ENCODE measurements at regions not wholly inside any gene's neighbourhood (a gene's known extent, or its start where the extent isn't known, plus 50 kb on each side); places are given as distances from the start of the nearest gene placed in this dataset.
"Not testable (repeated sequence)": the region's sequence is repeated elsewhere in the genome, so short reads cannot be mapped to it uniquely, and the experiment has no call there.

DNA sequence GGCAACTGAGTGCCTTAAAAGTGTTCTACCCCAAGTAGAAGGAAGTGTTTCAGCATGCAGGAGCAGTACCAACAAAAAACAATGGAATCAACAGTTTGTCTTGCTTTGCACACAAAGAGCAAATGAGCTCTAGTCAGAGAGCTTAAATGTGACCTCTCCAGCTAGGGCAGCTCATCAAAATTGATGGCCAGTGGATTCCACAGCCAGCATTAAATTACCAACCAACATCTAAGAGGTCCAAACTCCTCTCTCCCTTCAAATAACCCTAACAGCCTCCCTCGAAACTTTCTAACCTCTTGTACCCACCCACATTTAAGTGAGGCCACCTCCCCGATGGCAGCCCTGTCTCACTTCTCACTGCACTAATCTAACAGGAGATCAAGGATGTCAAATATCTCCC, 219.9 kb downstream of the CHIC2 start:
- H3K27ac Mint-ChIP-seq = no peak overlapping the region
- no peaks in the 10 kb centered on the region for H3K9me3 Mint-ChIP-seq
- H3K27me3 Mint-ChIP-seq = peaks cover 0 to 10% of the 10 kb centered on the region in 2 donors
- no peaks in the 10 kb centered on the region for H3K4me1 Mint-ChIP-seq (ENCODE audit: low read depth in 2 of 2)
- no peak overlapping the region for H3K4me3 Mint-ChIP-seq
- ATAC-seq (replicated peaks) (no peak), DNase-seq (no peak)
- H3K36me3 Mint-ChIP-seq (ENCODE audit: insufficient read depth) = no peaks in the 10 kb centered on the region

DNA sequence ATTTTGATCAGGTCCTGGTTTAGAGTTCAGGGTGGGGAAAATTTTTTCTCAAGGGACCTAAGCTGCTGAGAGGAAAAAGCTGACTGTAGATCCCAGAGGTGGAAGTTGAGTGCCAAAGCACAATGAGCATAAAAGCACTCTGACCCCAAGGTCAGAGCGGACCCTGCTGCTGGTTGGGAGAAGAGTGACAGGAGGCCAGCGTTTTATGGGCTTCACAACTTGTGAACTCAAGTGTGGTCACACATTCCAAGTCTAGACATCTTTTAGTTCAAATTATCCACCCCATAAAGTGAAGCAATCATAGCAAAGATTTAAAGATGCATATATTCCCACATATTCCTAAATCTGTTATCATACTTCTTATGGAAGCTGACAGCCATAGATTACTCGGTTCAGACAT, 220.3 kb downstream of the CHIC2 start:
- H3K9me3 Mint-ChIP-seq = no peaks in the 10 kb centered on the region

DNA sequence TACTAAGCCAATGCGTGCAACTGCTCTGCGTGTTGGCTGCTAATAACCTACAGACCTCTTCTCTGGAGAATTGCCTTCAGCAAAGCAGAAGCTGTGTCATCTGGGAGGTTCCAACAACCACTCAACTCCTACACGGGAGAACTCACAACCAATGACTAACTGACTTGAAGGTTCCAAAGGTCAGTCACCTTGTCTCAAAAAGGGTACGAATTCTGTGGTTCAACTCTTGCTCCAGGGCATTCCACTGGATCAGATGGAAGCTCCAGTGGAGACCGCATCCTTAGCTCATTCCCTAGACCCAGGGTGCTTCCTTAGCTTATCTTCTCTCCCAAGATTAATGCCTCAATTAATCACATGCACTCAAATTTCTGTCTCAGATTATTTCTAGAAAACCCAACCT, 222.7 kb downstream of the CHIC2 start:
- no peak overlapping the region for H3K4me3 Mint-ChIP-seq
- no peak overlapping the region for H3K27ac Mint-ChIP-seq
- H3K9me3 Mint-ChIP-seq = peaks cover 0 to 2% of the 10 kb centered on the region in 2 donors
- H3K36me3 Mint-ChIP-seq (ENCODE audit: insufficient read depth) = no peaks in the 10 kb centered on the region
- peaks cover 0 to 10% of the 10 kb centered on the region in 2 donors for H3K27me3 Mint-ChIP-seq
- no peaks in the 10 kb centered on the region for H3K4me1 Mint-ChIP-seq (ENCODE audit: low read depth in 2 of 2)
- no peak for DNase-seq
- ATAC-seq (replicated peaks) = no peak

More for the DNA sequence above, 220.3 kb downstream of the CHIC2 start:
- Mint-ChIP-seq H3K36me3 (ENCODE audit: insufficient read depth) (no peaks in the 10 kb centered on the region), H3K4me1 (ENCODE audit: low read depth in 2 of 2) (no peaks in the 10 kb centered on the region), H3K27ac (no peak overlapping the region), H3K27me3 (peaks cover 0 to 10% of the 10 kb centered on the region in 2 donors), H3K4me3 (no peak overlapping the region)
- no peak for DNase-seq
- no peak for ATAC-seq (replicated peaks)

DNA sequence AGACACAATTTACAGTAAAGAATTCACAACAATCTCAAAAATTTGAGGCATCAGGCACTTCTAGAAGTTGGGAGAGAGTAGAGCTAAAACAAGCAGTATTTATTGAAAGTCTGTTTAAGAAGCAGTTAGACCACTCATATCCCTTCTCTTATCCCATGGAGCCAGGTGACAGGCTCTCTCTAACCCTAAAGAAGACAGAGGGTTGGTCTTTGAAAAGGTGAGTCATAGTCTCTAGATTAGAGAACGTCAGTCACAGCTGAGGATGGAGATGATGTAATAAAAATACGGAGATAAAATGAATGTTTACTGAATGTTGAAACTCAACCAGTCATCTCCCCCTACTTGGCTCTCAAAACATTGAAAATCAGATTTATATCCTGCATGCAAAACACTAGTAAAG, 223.8 kb downstream of the CHIC2 start:
- Mint-ChIP-seq H3K9me3 (peaks cover 2 to 9% of the 10 kb centered on the region in 2 donors), H3K36me3 (ENCODE audit: insufficient read depth) (no peaks in the 10 kb centered on the region), H3K4me3 (no peak overlapping the region), H3K27ac (no peak overlapping the region), H3K4me1 (ENCODE audit: low read depth in 2 of 2) (no peaks in the 10 kb centered on the region), H3K27me3 (peaks cover 7 to 19% of the 10 kb centered on the region in 2 donors)
- no peak for ATAC-seq (replicated peaks)
- DNase-seq = no peak

- H3K27ac Mint-ChIP-seq = not testable (repeated sequence)
- H3K27me3 Mint-ChIP-seq = peaks cover 12 to 15% of the 10 kb centered on the region in 2 donors
Measured at GRCh38 chr4:53833302-53834003, 231.0 kb downstream of the CHIC2 start.

DNA sequence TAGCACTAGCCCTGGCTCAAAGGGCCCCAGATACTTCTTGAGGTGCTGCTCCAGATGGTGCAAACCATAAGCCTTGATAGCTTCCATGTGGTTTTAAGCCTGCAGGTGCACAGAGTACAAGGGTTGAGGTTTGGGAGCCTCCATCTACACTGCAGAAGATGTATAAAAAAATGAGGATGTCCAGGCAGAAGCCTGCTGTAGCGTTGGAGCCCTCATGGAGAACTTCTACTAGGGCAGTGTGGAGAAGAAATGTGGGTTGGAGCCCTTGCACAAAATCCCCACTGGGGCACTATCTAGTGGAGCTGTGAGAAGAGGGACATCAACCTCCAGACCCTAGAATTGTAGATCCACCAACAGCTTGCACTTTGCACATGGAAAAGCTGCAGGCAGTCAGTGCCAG, 231.9 kb downstream of the CHIC2 start:
- H3K4me3 Mint-ChIP-seq = no peak overlapping the region
- H3K27ac Mint-ChIP-seq = no peak overlapping the region
- peaks cover 3 to 15% of the 10 kb centered on the region in 2 donors for H3K9me3 Mint-ChIP-seq
- DNase-seq = no peak
- no peaks in the 10 kb centered on the region for H3K4me1 Mint-ChIP-seq (ENCODE audit: low read depth in 2 of 2)
- no peaks in the 10 kb centered on the region for H3K36me3 Mint-ChIP-seq (ENCODE audit: insufficient read depth)
- ATAC-seq (replicated peaks) = no peak
- peaks cover 12 to 15% of the 10 kb centered on the region in 2 donors for H3K27me3 Mint-ChIP-seq

More at GRCh38 chr4:53833302-53834003, 231.0 kb downstream of the CHIC2 start:
- ATAC-seq (replicated peaks); H3K4me3 Mint-ChIP-seq; H3K4me1 Mint-ChIP-seq (ENCODE audit: low read depth in 2 of 2); DNase-seq; H3K36me3 Mint-ChIP-seq (ENCODE audit: insufficient read depth): not testable (repeated sequence)
- peaks cover 5 to 15% of the 10 kb centered on the region in 2 donors for H3K9me3 Mint-ChIP-seq

- H3K4me1 Mint-ChIP-seq (ENCODE audit: low read depth in 2 of 2) = no peaks in the 10 kb centered on the region
- no peaks in the 10 kb centered on the region for H3K36me3 Mint-ChIP-seq (ENCODE audit: insufficient read depth)
- peaks cover 3 to 10% of the 10 kb centered on the region in 2 donors for H3K9me3 Mint-ChIP-seq
- no peak overlapping the region for H3K4me3 Mint-ChIP-seq
- DNase-seq = no peak
- ATAC-seq (replicated peaks) = no peak
- peaks cover 4 to 6% of the 10 kb centered on the region in 2 donors for H3K27me3 Mint-ChIP-seq
- H3K27ac Mint-ChIP-seq = no peak overlapping the region
Measured at GRCh38 chr4:53830511-53830910, 233.9 kb downstream of the CHIC2 start.

DNA sequence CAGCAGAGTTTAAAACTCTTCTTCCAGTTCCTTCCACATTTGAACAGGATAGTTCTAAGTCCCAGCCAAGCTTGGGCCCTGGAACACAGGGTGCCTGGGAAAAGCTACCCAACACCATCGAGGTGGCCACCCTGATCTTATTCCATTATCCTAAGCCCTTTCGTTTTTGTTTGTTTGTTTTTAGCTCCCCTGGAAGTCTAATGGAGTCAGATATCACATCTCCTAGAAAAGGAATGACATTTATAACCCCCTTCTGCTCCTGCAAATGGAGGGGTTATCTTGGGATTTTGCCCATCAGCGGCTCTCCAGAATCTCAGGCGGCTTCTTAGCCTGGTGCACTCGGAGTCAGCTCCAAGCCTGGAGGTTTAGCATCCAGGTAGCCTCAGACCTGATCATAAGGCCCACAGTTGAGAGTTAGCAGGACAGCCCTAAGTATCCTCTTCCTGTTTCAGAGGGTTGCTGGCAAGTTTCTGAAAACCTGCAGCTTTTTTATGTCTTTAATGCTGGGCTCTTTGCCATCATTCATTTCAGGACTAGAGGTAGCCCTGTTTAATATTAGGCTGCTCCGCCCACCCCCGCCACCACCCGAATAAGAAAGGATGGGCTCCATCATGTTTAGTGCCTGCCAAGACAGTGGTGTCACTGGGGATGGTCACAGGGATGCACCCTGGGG, 230.0 kb upstream of the LNX1 start:
- no peaks in the 10 kb centered on the region for H3K4me1 Mint-ChIP-seq (ENCODE audit: low read depth in 2 of 2)
- H3K4me3 Mint-ChIP-seq = no peak overlapping the region
- no peak for DNase-seq
- peaks cover 0 to 4% of the 10 kb centered on the region in 2 donors for H3K27me3 Mint-ChIP-seq
- no peak for ATAC-seq (replicated peaks)
- H3K36me3 Mint-ChIP-seq (ENCODE audit: insufficient read depth) = no peaks in the 10 kb centered on the region
- H3K27ac Mint-ChIP-seq = no peak overlapping the region
- H3K9me3 Mint-ChIP-seq = no peaks in the 10 kb centered on the region

- DNase-seq (no peak), ATAC-seq (replicated peaks) (no peak)
- H3K36me3 Mint-ChIP-seq (ENCODE audit: insufficient read depth) = no peaks in the 10 kb centered on the region
- H3K4me3 Mint-ChIP-seq = no peak overlapping the region
- H3K27me3 Mint-ChIP-seq = peaks cover 0 to 21% of the 10 kb centered on the region in 2 donors
- no peak overlapping the region for H3K27ac Mint-ChIP-seq
- no peaks in the 10 kb centered on the region for H3K4me1 Mint-ChIP-seq (ENCODE audit: low read depth in 2 of 2)
- H3K9me3 Mint-ChIP-seq = no peaks in the 10 kb centered on the region
Measured at GRCh38 chr4:53818104-53818503, 226.8 kb upstream of the LNX1 start.

DNA sequence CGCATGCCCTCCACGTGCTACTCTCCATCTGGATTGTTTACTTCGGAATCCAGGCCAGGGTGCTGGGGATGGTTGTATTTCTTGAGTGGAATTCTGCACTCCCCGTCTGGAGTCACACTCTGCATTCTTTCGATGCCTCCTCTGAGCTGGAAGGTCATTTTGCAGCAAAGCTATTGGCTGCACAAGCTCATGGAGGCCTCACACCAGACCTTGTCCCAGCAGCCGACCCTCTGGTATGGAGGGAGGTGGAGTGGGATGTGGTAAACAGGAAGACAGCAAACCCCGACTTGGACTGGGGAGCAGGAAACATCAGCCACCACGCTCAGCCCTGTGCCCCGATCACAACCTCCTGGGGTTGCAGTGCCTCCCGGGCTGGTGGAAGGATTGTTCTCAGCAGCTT, 225.3 kb upstream of the LNX1 start:
- no peak for ATAC-seq (replicated peaks)
- Mint-ChIP-seq H3K36me3 (ENCODE audit: insufficient read depth) (no peaks in the 10 kb centered on the region), H3K27me3 (peaks cover 0 to 21% of the 10 kb centered on the region in 2 donors), H3K4me1 (ENCODE audit: low read depth in 2 of 2) (no peaks in the 10 kb centered on the region), H3K9me3 (no peaks in the 10 kb centered on the region), H3K4me3 (no peak overlapping the region), H3K27ac (no peak overlapping the region)
- DNase-seq = no peak

DNA sequence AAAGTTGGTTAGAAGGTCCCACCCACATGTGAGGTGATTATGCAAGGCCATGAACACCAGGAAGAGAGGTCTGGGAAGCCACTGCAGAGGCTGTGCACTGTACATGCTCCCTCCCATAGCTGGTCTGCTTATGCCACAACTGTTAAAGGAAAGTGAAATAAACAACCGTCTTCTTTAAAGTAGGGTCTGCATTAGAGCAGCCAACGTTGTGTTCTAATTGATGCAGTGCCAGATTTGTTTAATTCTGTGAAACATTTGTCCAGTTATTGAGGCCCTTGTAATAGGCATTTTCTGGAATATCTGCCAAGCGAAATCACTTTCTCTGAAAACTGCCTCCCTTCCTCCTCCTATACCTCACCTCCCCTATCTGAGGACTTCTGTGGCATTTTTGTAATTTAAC, 224.0 kb upstream of the LNX1 start:
- no peaks in the 10 kb centered on the region for H3K9me3 Mint-ChIP-seq
- no peak overlapping the region for H3K4me3 Mint-ChIP-seq
- H3K4me1 Mint-ChIP-seq (ENCODE audit: low read depth in 2 of 2) = no peaks in the 10 kb centered on the region
- peaks cover 0 to 28% of the 10 kb centered on the region in 2 donors for H3K27me3 Mint-ChIP-seq
- ATAC-seq (replicated peaks) = no peak
- no peak overlapping the region for H3K27ac Mint-ChIP-seq
- DNase-seq = no peak
- H3K36me3 Mint-ChIP-seq (ENCODE audit: insufficient read depth) = no peaks in the 10 kb centered on the region

DNA sequence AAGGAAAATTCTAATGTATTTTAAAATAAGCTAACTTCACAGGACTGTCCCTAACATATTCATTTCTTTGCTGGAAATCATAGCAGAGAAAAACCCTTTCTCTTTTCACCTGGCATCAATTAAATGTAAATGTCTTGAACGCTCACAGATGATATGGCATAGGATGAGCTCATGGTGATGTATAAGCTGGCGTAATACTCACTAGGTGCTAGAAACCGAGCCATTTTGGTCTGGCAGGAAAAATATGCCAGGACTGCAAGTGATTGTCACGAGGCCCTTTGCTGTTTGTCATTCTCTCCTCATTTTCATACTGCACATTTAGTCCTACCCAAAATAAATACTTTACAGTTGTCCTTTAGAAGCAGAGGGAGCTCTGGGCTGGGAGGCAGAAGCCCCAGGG, 222.7 kb upstream of the LNX1 start:
- Mint-ChIP-seq H3K27ac (no peak overlapping the region), H3K4me1 (ENCODE audit: low read depth in 2 of 2) (no peaks in the 10 kb centered on the region), H3K27me3 (peaks cover 0 to 28% of the 10 kb centered on the region in 2 donors), H3K36me3 (ENCODE audit: insufficient read depth) (no peaks in the 10 kb centered on the region), H3K9me3 (no peaks in the 10 kb centered on the region), H3K4me3 (no peak overlapping the region)
- no peak for ATAC-seq (replicated peaks)
- DNase-seq = no peak

DNA sequence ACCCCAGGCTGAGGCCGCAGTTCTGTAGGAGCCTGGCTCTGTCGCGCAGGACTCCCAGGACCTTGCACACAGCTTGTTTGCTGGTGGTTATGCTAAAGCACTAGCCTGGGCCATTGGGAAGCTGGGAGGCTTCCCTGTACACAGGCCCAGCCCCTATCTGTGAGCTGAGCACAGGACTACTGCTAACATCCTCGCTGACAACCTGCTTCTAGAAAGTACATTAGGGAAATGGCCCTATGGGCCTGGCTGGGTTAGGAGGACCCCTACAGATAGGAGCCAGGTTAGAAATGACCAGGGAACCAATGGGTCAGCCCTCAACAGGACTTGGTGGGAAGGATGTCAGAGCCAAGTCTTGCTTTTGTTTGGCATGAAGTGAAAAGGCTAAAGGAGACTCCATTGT, 219.4 kb upstream of the LNX1 start:
- Mint-ChIP-seq H3K9me3 (no peaks in the 10 kb centered on the region), H3K27me3 (peaks cover 0 to 18% of the 10 kb centered on the region in 2 donors), H3K4me1 (ENCODE audit: low read depth in 2 of 2) (no peaks in the 10 kb centered on the region), H3K27ac (no peak overlapping the region), H3K4me3 (no peak overlapping the region), H3K36me3 (ENCODE audit: insufficient read depth) (no peaks in the 10 kb centered on the region)
- DNase-seq = no peak
- no peak for ATAC-seq (replicated peaks)

DNA sequence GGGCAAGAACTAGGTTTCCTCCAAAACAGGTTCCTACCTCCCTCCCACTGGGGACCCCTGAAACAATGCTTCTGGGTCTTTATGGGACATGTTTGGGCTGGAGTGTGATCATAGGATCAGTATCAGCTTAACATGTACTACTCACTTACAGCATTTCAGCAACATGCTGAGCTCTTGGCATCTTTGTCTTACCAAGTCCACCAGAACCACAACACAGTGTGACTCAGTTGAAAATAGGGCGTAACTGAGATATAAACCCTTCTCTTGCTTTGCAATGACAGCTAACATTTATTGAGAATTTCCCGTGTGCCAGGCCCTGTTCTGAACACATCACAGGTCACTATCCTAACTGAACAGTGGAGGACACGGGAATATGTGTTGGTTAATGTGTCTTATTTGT, 218.5 kb upstream of the LNX1 start:
- no peaks in the 10 kb centered on the region for H3K9me3 Mint-ChIP-seq
- H3K4me3 Mint-ChIP-seq = no peak overlapping the region
- no peak for DNase-seq
- H3K27me3 Mint-ChIP-seq = peaks cover 0 to 10% of the 10 kb centered on the region in 2 donors
- H3K4me1 Mint-ChIP-seq (ENCODE audit: low read depth in 2 of 2) = no peaks in the 10 kb centered on the region
- H3K27ac Mint-ChIP-seq = no peak overlapping the region
- ATAC-seq (replicated peaks) = no peak
- H3K36me3 Mint-ChIP-seq (ENCODE audit: insufficient read depth) = no peaks in the 10 kb centered on the region

Measured in effector memory CD8-positive, alpha-beta T cell (primary cell).